GDM1 (cell line): ENCODE measurements at regions not wholly inside any gene's neighbourhood (a gene's known extent, or its start where the extent isn't known, plus 50 kb on each side); places are given as distances from the start of the nearest gene placed in this dataset.
"Not testable (repeated sequence)": the region's sequence is repeated elsewhere in the genome, so short reads cannot be mapped to it uniquely, and the experiment has no call there.

Experiments
- DNase-seq: peaks from one replicate; lab custom pipeline; 2025; lab: John Stamatoyannopoulos, UW

- no peak for DNase-seq
Measured at GRCh38 chr9:78122631-78123030, 91.0 kb upstream of the GNAQ start.

- DNase-seq, result peak; percentile 25
Measured at GRCh38 chr9:78121488-78121887, 89.9 kb upstream of the GNAQ start.

- peak; percentile 27 for DNase-seq
Measured at GRCh38 chr9:78118742-78119473, 87.3 kb upstream of the GNAQ start.

- DNase-seq, result no peak
Measured at GRCh38 chr9:78115073-78115472, 83.5 kb upstream of the GNAQ start.

GRCh38 chr9:78114581-78114980 lies 83.0 kb upstream of the GNAQ start:
- no peak for DNase-seq

GRCh38 chr9:78112406-78112805 lies 80.8 kb upstream of the GNAQ start:
- DNase-seq, result no peak

- DNase-seq, result no peak
Measured at GRCh38 chr9:78112004-78112403, 80.4 kb upstream of the GNAQ start.

GRCh38 chr9:78109075-78109474 lies 77.5 kb upstream of the GNAQ start:
- no peak for DNase-seq

GRCh38 chr9:78106586-78106985 lies 75.0 kb upstream of the GNAQ start:
- DNase-seq, result not testable (repeated sequence)

GRCh38 chr9:78103971-78104433 lies 72.4 kb upstream of the GNAQ start:
- peak; percentile 75 for DNase-seq

- no peak for DNase-seq
Measured at GRCh38 chr9:78101247-78101646, 69.6 kb upstream of the GNAQ start.

- peak; percentile 47 for DNase-seq
Measured at GRCh38 chr9:78097541-78097940, 65.9 kb upstream of the GNAQ start.

GRCh38 chr9:78091731-78092130 lies 60.1 kb upstream of the GNAQ start:
- DNase-seq, result no peak

- no peak for DNase-seq
Measured at GRCh38 chr9:78089111-78089510, 57.5 kb upstream of the GNAQ start.

GRCh38 chr9:78088190-78088589 lies 56.6 kb upstream of the GNAQ start:
- DNase-seq, result not testable (repeated sequence)
